ENCODE measurements at regions not wholly inside any gene's neighbourhood (a gene's known extent, or its start where the extent isn't known, plus 50 kb on each side); places are given as distances from the start of the nearest gene placed in this dataset.

GRCh38 chr1:71224741-71225377 lies 144.0 kb upstream of the ZRANB2 start:
- TF ChIP-seq, protein P1, sequence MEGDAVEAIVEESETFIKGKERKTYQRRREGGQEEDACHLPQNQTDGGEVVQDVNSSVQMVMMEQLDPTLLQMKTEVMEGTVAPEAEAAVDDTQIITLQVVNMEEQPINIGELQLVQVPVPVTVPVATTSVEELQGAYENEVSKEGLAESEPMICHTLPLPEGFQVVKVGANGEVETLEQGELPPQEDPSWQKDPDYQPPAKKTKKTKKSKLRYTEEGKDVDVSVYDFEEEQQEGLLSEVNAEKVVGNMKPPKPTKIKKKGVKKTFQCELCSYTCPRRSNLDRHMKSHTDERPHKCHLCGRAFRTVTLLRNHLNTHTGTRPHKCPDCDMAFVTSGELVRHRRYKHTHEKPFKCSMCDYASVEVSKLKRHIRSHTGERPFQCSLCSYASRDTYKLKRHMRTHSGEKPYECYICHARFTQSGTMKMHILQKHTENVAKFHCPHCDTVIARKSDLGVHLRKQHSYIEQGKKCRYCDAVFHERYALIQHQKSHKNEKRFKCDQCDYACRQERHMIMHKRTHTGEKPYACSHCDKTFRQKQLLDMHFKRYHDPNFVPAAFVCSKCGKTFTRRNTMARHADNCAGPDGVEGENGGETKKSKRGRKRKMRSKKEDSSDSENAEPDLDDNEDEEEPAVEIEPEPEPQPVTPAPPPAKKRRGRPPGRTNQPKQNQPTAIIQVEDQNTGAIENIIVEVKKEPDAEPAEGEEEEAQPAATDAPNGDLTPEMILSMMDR (IDR thresholded peaks at IDR 0.05) = no peak
- TF ChIP-seq POLR2A (IDR thresholded peaks at IDR 0.05; ENCODE audit: low read depth) (no peak), POLR2AphosphoS5 (IDR thresholded peaks at IDR 0.05) (no peak), EP300 (IDR thresholded peaks at IDR 0.05) (no peak)
